Nucleus accumbens (tissue), 56 donors: ENCODE measurements at regions not wholly inside any gene's neighbourhood (a gene's known extent, or its start where the extent isn't known, plus 50 kb on each side); places are given as distances from the start of the nearest gene placed in this dataset.

ENCODE experiments used
- DNase-seq, 56 donors: peaks; one replicate each; lab custom pipeline; 2025; lab: John Stamatoyannopoulos, UW

DNA sequence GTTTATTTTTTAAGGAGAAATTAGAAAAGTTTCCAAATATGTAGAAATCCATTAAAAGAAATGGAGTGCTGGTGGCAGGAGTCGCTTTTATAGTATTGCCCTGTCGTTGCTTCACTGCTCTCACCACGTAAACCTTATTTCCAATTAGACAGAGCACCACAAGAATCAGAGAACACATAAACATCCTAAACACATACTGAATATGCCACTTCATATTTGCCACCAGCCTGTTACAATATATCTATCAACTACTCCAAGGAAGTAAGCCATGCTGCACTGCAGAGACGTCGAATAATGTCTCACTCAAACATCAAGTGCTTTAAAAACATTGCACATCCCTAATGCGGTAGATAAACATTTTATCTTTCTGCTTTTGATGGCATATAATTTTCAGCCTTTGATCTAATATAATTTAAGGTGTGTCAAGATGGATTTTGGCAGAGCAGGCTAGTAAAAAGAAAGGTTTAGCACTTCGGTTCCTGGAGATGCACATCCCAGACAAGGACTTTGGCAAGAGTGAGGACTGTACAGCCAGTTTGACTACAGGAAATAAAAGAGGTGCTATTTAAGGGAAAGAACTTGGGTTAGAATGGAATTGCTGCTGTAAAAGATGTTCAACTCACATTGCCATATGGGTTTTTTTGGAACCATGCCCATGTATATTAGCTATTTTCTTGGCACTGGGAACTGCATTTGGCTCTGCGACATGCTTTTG lies 932.3 kb downstream of the EFNB2 start:
- DNase-seq = no peak

DNA sequence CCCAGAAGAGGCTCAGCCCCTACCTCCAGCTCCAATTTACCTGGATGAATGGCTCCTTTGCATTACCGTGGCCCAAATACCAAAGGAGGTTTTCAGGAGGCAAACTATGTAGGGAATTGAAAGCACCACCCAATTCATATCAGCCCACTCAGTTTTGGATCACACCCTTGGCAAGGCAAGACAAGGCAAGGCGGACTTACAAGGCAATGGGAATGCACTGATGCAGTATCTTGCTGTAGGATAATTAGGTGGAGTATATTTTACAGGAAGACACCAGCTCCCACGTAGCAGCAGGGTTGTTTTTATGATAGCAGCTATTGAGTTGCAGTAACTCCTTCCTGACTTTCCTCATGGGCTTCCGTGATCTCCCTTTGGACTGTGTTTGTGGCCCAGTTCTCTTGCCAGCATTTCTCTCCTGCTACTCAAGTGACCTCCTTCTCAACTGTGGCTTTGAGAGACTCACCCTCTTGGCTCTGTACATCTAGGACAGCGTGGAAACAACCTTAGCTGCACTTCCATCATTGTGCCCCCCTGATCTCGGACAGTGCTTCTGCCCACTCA lies 935.9 kb downstream of the EFNB2 start:
- no peak for DNase-seq

DNA sequence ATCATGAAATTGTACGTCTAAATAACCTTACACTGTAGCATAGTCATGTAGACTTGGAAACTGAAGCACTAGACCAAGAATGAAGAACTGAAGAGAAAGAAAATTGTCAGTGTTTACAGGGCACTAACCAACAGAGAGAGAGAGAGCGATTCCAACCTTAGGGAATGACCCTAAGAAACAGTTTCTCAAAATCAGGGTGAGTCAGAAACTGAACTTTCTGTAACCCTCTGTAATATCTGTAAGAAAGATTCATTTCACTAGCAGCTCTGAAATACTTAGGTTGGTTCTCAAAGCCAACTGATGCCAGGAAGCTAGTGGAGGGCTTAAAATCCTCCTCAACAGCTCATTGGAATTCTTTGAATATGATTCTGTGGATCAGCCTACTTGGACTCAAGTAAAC lies 936.9 kb downstream of the EFNB2 start:
- DNase-seq = no peak

DNA sequence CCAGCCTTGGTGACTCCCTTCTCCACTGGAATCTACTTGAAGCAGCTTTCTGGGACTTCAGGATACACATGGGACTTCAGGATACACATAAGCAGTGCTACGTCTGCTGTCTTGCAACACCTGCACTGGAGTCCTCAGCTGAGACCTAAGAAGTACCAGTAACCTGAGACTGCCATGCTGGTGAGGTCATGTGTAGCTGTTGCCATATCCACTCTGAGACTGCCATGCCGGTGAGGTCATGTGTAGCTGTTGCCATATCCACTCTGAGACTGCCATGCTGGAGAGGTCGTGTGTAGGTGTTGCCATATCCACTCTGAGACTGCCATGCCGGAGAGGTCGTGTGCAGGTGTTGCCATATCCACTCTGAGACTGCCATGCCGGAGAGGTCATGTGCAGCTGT lies 937.9 kb downstream of the EFNB2 start:
- no peak for DNase-seq

DNA sequence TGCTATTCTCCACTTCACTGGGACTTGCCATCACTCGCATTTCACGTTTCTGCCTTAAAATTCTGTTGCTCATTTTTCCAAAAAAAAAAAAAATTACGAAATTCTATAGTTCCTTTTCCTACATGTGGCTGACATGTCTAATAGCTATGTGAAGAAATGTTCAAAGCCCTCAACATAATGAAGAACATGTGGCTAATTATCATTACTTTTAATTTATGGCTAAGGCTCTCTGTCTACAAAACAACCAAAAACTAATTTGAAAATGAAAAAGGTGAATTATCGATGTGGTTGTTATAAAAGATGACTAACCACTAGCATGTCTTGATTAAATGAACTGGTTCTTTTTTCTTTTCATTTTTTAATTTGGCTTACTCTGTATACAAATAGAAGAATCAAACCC lies 940.0 kb downstream of the EFNB2 start:
- no peak for DNase-seq

DNA sequence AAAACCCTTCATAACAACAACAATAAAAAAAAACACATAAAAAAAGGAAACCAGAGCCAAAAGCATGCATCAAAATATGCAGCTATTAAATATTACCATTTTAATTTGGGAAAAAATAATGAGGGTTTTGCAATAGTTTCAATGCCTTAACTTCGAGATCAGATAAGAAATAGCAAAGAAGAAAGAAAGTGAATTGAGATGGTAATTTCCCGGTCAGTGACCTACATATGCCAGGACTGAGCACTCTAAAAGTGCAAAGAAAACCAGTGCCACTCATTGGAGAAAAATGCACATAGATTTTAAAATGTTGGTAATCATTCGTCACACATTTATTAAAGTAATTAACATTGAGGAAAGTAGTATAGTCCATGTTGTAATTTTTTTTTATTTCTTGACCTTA lies 944.2 kb downstream of the EFNB2 start:
- no peak for DNase-seq

DNA sequence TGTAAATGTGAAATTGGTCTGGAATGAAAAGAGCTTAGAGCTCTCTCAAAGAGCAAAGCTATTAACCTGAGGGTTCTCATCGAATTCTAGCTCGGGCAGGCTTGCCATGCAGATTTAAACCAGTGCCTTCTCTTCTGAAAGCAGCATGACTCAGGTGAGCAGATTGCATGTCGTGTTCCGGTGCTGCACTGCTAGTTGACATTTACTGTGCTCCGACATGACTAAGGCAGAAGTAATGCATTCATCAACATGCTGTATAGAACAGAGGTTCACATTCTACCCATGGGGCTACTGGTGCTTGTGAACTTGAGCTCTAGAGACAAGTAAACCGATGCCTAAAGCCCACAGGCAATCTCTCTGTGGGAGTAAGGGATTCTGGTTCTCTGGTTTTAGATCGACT lies 947.7 kb downstream of the EFNB2 start:
- peak in 1 of 56 donors; percentile 2 for DNase-seq

DNA sequence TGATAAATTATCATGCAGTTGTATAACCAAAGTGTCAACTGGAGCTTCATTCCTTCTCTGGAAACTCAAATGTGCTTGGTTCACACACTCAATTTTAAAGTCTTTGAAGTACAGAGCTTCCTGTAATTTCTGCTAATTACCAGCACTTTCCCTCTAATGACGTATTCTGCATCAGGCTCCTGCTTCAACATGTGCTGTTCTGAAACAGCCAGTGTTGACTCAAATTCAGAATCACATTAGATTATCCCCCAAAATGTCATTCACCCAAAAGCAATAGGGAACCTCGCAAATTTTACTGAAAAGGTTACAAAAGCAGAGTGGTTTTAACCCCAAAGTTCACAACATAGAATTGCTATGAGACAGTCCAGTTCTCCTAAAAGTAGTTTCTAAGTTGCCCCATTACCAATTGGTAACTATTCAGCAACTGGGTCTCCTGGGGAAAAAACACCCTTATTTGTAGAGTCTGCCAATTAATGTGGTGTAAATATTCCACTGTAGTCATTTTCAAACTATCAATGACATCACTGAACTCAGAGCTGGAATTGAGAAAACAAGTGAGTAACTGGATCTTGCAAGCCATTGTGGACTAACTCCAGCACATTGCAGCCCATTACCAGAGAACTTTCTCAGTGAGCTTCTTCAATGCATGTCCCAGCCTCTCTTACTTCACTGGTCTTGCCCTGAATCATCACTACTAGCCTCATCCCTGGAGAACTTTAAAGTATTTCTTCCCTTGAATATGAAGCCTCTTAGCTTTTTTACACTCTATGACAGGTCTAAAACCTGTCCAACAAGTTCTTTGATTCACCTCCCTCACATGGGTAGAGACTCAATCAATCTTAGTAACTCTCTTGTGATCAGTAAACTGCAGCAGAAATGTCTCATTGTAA lies 955.4 kb downstream of the EFNB2 start:
- DNase-seq = no peak

DNA sequence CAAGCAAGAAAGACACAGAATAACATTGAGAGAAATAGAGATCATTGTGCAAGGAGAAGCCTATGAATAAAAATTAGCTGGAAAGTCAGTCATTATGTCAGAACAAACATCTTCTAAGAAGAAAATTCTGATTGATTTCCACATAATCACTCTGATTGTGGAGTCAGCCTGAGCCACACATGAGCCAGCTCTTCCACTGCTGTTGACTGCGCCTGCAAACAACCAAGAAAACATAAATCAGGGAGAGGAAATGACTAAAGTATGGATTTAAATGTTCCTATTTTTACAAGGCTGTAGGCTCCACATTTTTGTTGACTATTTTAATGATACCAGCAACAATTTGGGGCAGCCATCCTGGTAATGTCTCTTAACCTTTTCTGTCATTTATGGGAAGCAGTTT lies 962.3 kb downstream of the EFNB2 start:
- DNase-seq = no peak

DNA sequence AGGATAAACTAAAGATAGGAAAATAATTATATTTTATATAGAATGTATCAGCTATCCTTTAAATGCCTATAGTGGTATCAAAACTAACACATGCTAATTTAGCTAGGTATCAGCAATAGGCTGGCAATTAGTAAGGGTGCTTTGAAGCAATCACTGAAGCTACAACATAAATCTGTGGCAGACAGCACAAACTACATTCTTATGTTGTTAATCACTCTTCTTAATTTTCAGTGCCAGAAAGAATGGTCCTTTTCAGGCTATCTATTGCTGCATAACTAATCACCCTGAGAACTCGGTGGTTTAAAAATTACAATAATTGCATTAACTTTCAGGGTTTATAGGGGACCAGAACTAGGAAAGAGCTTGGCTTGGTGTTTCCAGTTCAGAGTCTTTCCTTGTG lies 963.1 kb downstream of the EFNB2 start:
- DNase-seq = no peak

DNA sequence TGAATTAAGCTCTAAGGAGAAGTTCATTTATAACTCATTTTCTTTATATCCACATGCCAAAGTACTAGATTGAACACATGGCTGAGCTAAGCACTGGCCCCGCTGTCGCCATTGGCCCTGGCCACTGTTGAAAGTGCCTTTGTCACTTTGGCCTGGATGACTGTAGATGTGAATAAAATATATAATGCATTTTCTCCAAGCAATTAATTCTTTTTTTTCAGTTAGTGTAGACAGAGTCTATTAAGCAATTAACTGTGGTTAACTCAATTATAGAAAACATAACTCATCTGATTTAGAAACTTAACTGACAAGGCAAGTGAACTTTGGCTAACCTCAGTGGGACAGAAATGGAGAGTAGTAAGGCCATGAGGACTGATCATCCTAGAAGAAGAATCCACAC lies 965.6 kb downstream of the EFNB2 start:
- DNase-seq = no peak

DNA sequence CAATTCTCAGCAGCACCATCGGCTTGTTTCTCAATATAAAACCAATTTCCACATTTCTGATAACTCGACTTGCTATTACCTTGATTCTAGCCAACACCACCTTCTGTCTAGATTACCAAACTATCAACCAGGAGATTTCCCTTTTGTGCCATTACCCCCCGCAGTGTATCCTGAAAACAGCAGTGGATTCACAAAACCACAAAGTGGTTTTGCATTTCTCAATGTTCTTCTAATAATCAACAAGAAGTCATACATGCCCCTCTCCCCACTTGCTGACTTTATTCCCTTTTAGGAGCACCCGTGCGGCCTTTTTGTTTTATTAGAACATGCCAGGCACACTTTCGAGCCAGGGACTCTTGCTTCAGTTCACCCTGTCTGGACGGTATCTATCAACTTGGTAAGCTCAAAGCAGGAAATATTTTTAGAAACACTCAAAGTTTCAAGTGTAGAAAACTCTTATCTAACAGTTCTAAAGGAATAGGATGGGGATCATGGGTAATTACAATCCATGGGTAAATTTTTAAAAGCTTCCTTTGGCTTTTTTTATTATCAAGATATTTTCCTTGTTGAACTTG lies 967.4 kb downstream of the EFNB2 start:
- DNase-seq = no peak

DNA sequence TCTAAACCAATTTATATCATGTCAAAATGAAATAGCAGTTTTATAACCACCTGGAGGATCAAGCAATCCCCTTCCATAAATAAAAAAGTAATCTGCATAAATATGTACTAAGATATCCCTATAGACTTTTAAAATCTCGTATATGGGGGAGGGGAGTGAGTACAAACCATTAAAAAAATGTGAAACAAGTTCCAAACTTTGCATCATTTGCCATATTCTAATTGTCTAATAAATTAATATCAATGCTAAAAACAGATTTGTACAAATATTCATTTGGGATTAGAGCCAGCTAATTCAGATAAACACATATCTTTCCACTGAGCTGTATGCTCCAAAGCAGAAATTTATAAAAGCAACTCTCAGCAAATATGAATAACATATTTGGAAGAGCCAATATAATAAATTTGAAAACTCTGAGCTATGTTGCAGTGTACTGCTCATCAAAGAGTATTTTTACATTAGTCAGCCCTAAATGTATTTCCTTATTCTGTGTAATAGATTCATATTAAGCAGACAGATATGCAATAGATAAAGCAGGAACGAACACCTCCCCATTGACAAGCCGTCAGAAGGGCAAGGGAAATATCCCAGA lies 970.2 kb downstream of the EFNB2 start:
- DNase-seq = no peak

DNA sequence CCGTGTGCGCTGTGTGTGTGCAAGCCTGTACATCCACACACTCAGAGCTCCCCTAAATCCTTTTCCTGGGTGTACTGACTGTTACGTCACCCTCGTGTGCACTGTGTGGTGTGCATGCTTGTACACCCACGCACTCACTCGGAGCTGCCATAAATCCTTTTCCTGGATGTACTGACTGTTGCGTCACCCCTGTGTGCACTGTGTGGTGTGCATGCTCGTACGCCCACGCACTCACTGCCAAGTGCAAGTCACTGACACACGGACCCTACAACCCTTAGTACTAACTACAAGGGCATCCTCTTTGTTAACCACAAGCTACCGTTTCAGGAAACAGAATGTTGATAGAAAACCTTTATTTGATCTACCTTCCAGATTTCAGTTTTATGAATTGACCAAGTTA lies 983.4 kb downstream of the EFNB2 start:
- no peak for DNase-seq

DNA sequence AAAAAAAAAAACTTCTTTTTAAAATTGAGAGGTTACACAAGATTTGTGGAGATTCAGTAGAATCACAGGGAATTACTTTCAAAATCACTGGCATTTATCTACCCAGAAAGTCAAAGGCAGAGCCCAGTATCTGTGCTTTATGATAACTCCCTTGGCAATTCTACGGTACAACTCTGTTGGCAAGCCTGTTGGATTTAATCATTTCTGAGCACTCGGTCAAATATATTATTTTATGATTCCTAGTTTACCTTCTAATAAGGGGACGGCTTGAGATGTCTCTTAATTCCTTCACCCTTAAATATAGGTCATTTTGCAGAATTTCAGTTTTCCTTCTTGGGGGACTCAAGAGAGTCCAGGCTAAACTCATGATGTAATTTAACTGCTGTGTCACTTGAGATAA lies 987.6 kb downstream of the EFNB2 start:
- no peak for DNase-seq

DNA sequence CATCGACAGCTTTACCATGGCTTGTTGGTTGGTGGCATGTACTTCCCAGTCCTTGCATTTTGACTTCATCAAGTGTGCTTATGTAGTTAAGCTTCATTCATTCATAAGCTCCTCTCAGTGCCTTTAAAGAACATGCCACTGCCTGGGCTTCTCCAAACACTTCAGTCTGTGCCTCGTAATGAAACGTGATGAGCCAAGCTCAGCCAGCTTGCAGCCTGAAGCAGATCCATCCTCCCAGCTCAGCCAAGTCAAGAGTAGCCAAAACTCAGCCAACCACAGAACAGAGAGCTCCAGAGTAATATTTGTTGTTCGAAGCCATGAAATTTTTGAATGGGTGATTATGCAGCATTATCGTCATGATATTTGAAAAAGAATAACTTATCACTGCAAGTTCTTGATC lies 989.7 kb downstream of the EFNB2 start:
- no peak for DNase-seq

DNA sequence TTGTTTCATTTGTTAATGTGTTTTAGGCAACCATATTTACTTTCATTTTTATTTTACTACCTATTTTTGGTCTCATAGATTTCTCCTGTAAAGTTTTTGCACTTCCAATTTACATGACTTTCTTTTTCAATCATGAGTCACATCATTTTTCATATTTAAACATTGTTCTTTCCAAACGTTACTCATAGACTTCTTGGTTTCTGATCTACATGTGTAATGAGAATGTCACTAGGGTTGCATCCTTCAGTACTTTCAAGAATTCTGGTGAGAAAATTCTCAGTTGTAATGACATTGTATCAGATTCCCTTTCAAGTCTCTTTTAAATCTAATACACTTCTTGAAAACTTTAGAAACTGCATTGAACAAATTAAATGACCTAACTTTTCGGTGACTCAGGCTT lies 991.7 kb downstream of the EFNB2 start:
- no peak for DNase-seq

DNA sequence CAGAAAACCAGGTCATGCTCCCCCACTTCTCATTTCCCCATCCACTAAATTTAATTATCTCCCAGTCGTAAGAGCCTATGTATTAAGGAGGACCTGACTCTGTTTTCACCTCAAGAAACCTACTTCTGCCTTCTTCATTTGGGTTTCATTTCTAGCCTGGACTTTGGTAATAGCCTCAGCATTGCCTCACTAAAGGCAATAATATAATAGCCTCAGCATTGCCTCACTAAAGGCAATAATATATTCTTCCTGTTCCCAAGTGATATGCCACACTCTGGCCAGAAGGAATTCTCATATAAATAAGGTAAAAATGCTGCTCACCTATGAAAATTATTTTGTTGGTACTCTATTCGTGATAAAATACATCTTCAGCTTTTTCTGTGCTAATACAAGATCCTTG lies 993.9 kb downstream of the EFNB2 start:
- no peak for DNase-seq

DNA sequence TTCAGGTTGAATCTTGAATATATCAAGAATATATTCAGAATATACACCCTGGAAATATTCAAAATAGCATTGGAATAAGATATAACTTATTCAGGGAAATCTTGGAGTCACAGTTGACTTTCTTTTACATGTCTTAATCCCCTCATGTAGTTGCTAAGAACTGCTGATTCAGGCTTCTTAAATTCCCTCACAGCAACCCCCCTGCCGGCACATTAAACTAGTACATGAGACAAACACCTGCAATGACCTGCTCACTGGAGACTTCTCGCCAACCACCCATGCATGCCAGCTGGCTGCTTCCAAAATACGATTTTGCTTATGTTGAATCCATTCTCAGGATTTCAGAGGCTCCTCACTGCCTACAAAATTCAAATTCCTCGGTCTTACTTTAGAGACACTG lies 997.1 kb downstream of the EFNB2 start:
- DNase-seq = no peak

DNA sequence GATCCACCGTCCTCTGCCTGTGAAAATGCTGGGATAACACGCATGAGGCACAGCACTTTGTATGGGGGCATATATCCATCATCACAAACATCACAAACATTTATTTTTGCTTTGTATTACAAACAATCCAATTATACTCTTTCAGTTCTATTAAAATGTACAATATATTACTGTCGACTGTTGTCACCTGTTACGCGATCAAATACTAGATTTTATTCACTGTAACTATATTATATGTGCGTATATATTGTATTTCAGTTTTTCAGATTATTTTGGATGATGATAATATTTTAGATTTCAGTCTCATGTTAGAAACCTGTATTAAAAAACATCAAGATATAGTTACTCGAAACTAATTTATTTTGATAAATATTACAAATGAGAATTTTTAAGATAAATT lies 998.3 kb downstream of the EFNB2 start:
- DNase-seq = no peak

DNA sequence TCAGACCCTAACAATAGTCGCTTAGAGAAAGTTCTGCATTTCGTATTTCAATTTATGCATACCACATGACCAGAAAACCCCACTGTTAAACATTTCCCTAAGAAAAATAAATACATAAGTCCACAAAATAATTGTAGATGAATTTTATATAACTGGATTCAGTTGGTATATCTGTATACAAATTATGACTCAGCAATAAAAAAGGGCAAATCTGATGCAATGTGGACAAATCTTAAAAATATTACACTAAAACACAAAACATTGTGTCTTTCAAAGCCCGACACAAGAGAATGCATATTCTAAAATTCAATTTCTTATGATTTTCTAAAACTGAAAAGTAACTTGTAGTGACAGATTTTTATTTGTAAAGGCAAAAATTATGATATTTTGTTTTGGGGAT lies 1005.0 kb downstream of the EFNB2 start:
- no peak for DNase-seq
